Mesendoderm (in vitro differentiated cells): ENCODE measurements at regions not wholly inside any gene's neighbourhood (a gene's known extent, or its start where the extent isn't known, plus 50 kb on each side); places are given as distances from the start of the nearest gene placed in this dataset.

Source experiments
- DNase-seq: peaks from one replicate; pipeline ENCODE4 v3.0.0; 2013
- H2AK5ac ChIP-seq: 2 replicates; pipeline ENCODE4 v1.6.1; 2013; ENCODE audit warnings: low read length, inconsistent platforms
- H2BK120ac ChIP-seq: 2 replicates; pipeline ENCODE4 v1.6.1; 2013; ENCODE audit warnings: low read depth, mild to moderate bottlenecking, low read length, moderate library complexity, mixed read lengths
- H2BK15ac ChIP-seq: replicated peaks from 2 replicates; pipeline ENCODE4 v1.6.1; 2013; ENCODE audit warnings: low read depth, mild to moderate bottlenecking, moderate library complexity
- H2BK5ac ChIP-seq: 2 replicates; pipeline ENCODE4 v1.6.1; 2013; ENCODE audit warnings: low read length, inconsistent platforms
- H3K18ac ChIP-seq: 2 replicates; pipeline ENCODE4 v1.6.1; 2013; ENCODE audit warnings: mild to moderate bottlenecking, low read length, mixed read lengths
- H3K23ac ChIP-seq: one replicate; pipeline ENCODE4 v1.6.1; 2013; ENCODE audit warnings: low read length
- H3K27ac ChIP-seq: 2 replicates; pipeline ENCODE4 v1.5.1; 2013; ENCODE audit warnings: low read depth, mild to moderate bottlenecking, inconsistent platforms, low read length, moderate library complexity
- H3K27me3 ChIP-seq: 2 replicates; pipeline ENCODE4 v1.6.1; 2013; ENCODE audit warnings: low read length, control low read depth, mild to moderate bottlenecking, inconsistent platforms; ENCODE audit not compliant: insufficient read depth, poor library complexity
- H3K36me3 ChIP-seq: 2 replicates; pipeline ENCODE4 v1.6.1; 2013; ENCODE audit warnings: low read length, inconsistent platforms; ENCODE audit not compliant: control insufficient read depth, insufficient read depth
- H3K4ac ChIP-seq: one replicate; pipeline ENCODE4 v1.6.1; 2013; ENCODE audit warnings: low read depth, mild to moderate bottlenecking, low read length, moderate library complexity
- H3K4me1 ChIP-seq: 2 replicates; pipeline ENCODE4 v1.6.1; 2013; ENCODE audit warnings: low read depth, low read length, inconsistent platforms; ENCODE audit not compliant: control insufficient read depth
- H3K4me2 ChIP-seq: 2 replicates; pipeline ENCODE4 v1.6.1; 2013; ENCODE audit warnings: low read length
- H3K4me3 ChIP-seq: 2 replicates; pipeline ENCODE4 v1.5.1; 2013; ENCODE audit warnings: mild to moderate bottlenecking, low read length
- H3K56ac ChIP-seq: one replicate; pipeline ENCODE4 v1.6.1; 2013; ENCODE audit warnings: low read length
- H3K79me1 ChIP-seq: 2 replicates; pipeline ENCODE4 v1.6.1; 2013; ENCODE audit warnings: low read length, inconsistent platforms
- H3K79me2 ChIP-seq: 2 replicates; pipeline ENCODE4 v1.6.1; 2013; ENCODE audit warnings: mild to moderate bottlenecking, low read length; ENCODE audit not compliant: control insufficient read depth, insufficient read depth
- H3K9ac ChIP-seq: 2 replicates; pipeline ENCODE4 v1.6.1; 2013; ENCODE audit warnings: low read length, inconsistent platforms
- H4K5ac ChIP-seq: one replicate; pipeline ENCODE4 v1.6.1; 2013; ENCODE audit warnings: low read length
- H4K8ac ChIP-seq: one replicate; pipeline ENCODE4 v1.6.1; 2013; ENCODE audit warnings: low read depth, mild to moderate bottlenecking, control low read depth, low read length, moderate library complexity
- WGBS: extraction: QIAGEN DNeasy Blood & Tissue Kit; methylation state at CpG from one replicate; pipeline ENCODE4 v1.1.7; 2013; ENCODE audit warnings: low lambda C conversion rate, missing lambda C conversion rate; ENCODE audit not compliant: insufficient coverage; ENCODE audit errors: extremely low coverage; 5-methylcytosine and 5-hydroxymethylcytosine counted together

DNA sequence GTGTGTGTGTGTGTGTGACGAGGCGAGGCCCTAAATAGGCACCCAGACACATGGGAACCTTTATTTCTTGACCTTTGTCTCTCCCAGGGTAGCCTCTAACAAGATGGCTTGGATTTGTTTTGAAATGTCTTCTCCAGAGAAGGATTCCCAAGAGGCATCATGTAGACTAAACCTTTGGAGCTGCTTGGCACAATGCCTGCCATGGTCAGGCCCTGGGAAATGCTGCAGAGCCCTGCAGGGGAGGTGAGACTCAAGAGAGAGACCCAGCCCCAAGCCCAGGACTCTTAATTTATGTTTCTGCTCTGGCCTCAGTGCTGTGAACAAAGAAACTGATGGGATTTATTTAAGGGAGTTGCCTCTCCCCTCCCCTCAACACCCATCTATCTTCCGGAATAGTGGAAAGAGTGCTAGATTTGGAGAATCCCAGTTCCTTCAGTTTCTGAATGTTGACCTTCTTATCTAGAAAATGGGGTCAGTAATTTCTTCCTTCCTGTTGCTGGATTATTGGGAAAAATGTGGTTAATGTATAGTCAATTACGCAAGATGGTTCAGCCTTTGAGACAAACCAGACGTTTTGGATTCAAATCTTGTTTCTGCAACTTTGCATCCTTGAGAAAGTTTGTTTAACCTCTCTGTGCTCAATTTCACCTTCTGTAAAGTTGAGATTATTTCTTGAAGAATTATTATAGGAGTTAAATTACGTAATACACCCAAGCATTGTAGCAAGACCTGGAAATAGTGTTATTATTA, 434.8 kb downstream of the MAFB start:
- no peak overlapping the region for H3K27ac ChIP-seq
- H3K4me2 ChIP-seq: no peak overlapping the region
- H3K4me1 ChIP-seq: no peaks in the 10 kb centered on the region
- H3K4me3 ChIP-seq: no peak overlapping the region
- no peak overlapping the region for H2BK15ac ChIP-seq
- H3K79me1 ChIP-seq: no peaks in the 10 kb centered on the region
- H3K27me3 ChIP-seq: no peaks in the 10 kb centered on the region
- no CpG with 5 or more reads among the region's 6 CpGs for WGBS
- no peak for DNase-seq
- no peak overlapping the region for H4K5ac ChIP-seq
- no peak overlapping the region for H3K18ac ChIP-seq
- H2AK5ac ChIP-seq: no peak overlapping the region
- no peak overlapping the region for H3K56ac ChIP-seq
- H3K79me2 ChIP-seq: no peaks in the 10 kb centered on the region
- H2BK5ac ChIP-seq: no peak overlapping the region
- no peak overlapping the region for H3K9ac ChIP-seq
- H3K4ac ChIP-seq: no peak overlapping the region
- no peaks in the 10 kb centered on the region for H3K36me3 ChIP-seq
- no peak overlapping the region for H3K23ac ChIP-seq
- H2BK120ac ChIP-seq: no peak overlapping the region
- H4K8ac ChIP-seq: no peak overlapping the region

DNA sequence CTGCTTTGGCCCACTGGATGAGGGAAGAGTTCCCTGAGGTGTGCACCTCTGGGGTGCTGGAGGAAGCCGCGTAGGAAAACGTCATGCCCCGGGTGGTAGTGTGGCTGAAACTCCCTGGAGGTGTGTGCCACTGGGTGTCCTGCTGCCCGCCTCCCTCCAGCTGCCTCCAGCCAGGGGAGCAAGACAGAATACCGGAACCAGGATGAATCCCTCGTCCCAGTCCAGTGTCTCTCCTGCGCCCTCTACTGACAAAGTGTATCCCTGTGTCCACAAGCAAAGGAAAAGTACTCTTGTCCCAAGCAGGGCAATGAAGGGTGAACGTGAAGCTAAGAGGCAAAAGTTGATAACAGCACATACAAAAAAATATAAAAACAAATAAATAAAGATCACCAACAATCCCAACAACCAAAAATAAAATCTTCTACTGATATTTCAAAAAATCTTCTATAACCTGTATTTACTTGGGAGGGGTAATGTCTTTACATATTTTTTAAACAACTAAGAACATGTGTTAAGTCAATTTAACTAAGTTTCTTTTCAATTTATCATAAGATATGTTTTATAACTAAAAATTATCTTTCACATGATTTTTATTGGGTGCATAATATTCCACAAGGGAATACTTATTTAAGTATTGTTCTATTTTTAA, 437.6 kb downstream of the MAFB start:
- Histone ChIP-seq H3K27ac (no peak overlapping the region), H3K4me1 (no peaks in the 10 kb centered on the region), H2BK15ac (no peak overlapping the region), H3K79me2 (no peaks in the 10 kb centered on the region), H3K27me3 (no peaks in the 10 kb centered on the region), H3K4me2 (no peak overlapping the region), H2AK5ac (no peak overlapping the region), H3K4me3 (no peak overlapping the region), H4K8ac (no peak overlapping the region), H2BK120ac (no peak overlapping the region), H2BK5ac (no peak overlapping the region), H3K79me1 (no peaks in the 10 kb centered on the region), H3K9ac (no peak overlapping the region), H3K56ac (no peak overlapping the region), H3K18ac (no peak overlapping the region), H3K36me3 (no peaks in the 10 kb centered on the region), H4K5ac (no peak overlapping the region), H3K23ac (no peak overlapping the region), H3K4ac (no peak overlapping the region)
- peak; percentile 76 for DNase-seq
- WGBS: no CpG with 5 or more reads among the region's 9 CpGs

GRCh38 chr20:40249805-40250204, 439.2 kb downstream of the MAFB start:
- no peak overlapping the region for H3K27ac ChIP-seq
- no peak overlapping the region for H3K18ac ChIP-seq
- H3K36me3 ChIP-seq: no peaks in the 10 kb centered on the region
- H3K4ac ChIP-seq: no peak overlapping the region
- no peak overlapping the region for H3K9ac ChIP-seq
- DNase-seq: no peak
- no peak overlapping the region for H3K56ac ChIP-seq
- no peaks in the 10 kb centered on the region for H3K27me3 ChIP-seq
- no peak overlapping the region for H3K23ac ChIP-seq
- no peaks in the 10 kb centered on the region for H3K79me1 ChIP-seq
- no peak overlapping the region for H3K4me3 ChIP-seq
- no peak overlapping the region for H2BK5ac ChIP-seq
- no peak overlapping the region for H2BK15ac ChIP-seq
- no CpG with 5 or more reads among the region's 3 CpGs for WGBS
- H3K79me2 ChIP-seq: no peaks in the 10 kb centered on the region
- no peak overlapping the region for H4K5ac ChIP-seq
- no peak overlapping the region for H4K8ac ChIP-seq
- H3K4me2 ChIP-seq: no peak overlapping the region
- H3K4me1 ChIP-seq: no peaks in the 10 kb centered on the region
- no peak overlapping the region for H2AK5ac ChIP-seq
- no peak overlapping the region for H2BK120ac ChIP-seq

DNA sequence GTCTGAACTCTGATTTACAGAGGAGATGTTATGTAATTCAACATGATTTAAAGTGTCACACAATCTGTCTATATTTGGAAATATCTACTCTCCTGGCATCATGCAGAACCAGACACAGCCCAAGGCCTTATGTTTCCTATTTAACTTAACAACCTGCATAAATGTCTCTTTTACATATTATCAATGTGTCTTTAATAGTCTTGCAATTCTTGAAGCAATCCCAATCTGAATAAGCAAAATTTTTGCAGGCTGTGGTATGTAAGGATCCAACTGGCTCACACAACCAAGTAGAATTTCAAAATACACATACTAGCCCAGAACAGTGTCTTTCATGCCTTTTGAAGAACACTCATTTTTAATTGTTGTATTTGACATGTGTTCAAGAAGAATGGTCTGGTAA, 443.2 kb downstream of the MAFB start:
- H2BK5ac ChIP-seq: no peak overlapping the region
- H3K27ac ChIP-seq: no peak overlapping the region
- H3K4me3 ChIP-seq: no peak overlapping the region
- H3K4me2 ChIP-seq: no peak overlapping the region
- no peak overlapping the region for H3K4ac ChIP-seq
- H2AK5ac ChIP-seq: no peak overlapping the region
- H3K18ac ChIP-seq: no peak overlapping the region
- H4K8ac ChIP-seq: no peak overlapping the region
- no peaks in the 10 kb centered on the region for H3K27me3 ChIP-seq
- no peaks in the 10 kb centered on the region for H3K36me3 ChIP-seq
- no peaks in the 10 kb centered on the region for H3K79me1 ChIP-seq
- H3K23ac ChIP-seq: no peak overlapping the region
- no peak overlapping the region for H3K9ac ChIP-seq
- no peak overlapping the region for H4K5ac ChIP-seq
- no peak overlapping the region for H3K56ac ChIP-seq
- no peak overlapping the region for H2BK15ac ChIP-seq
- no peak overlapping the region for H2BK120ac ChIP-seq
- no peaks in the 10 kb centered on the region for H3K79me2 ChIP-seq
- no peak for DNase-seq
- no peaks in the 10 kb centered on the region for H3K4me1 ChIP-seq

DNA sequence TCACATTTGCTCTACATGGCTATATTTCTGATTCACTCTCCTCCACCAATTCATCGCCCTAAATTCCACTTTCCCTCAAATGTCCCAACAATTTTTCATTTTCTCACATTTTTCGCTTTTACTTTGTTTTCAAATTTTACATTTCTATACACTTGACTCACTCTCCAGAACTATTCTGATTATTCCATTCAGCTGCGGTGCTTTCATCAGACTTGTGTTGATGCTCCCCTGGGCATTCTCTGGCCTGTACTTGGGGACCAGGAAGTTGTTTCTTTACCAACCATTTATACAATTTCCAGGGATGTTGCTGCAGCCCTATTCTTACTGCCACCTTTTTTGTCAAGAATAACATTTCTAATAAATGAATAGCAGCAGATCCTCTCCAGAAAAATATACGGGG, 444.8 kb downstream of the MAFB start:
- no peaks in the 10 kb centered on the region for H3K4me1 ChIP-seq
- no peak overlapping the region for H4K8ac ChIP-seq
- H2BK15ac ChIP-seq: no peak overlapping the region
- no peak overlapping the region for H3K4ac ChIP-seq
- H3K27me3 ChIP-seq: no peaks in the 10 kb centered on the region
- H3K4me2 ChIP-seq: no peak overlapping the region
- no peak overlapping the region for H3K27ac ChIP-seq
- no peak overlapping the region for H2BK120ac ChIP-seq
- no peak overlapping the region for H3K23ac ChIP-seq
- no peak overlapping the region for H3K9ac ChIP-seq
- H3K79me2 ChIP-seq: no peaks in the 10 kb centered on the region
- H2AK5ac ChIP-seq: no peak overlapping the region
- no peak overlapping the region for H3K18ac ChIP-seq
- WGBS: 100% methylated on average over 2 of the region's 4 CpGs
- no peaks in the 10 kb centered on the region for H3K79me1 ChIP-seq
- H3K36me3 ChIP-seq: no peaks in the 10 kb centered on the region
- H3K4me3 ChIP-seq: no peak overlapping the region
- H4K5ac ChIP-seq: no peak overlapping the region
- H2BK5ac ChIP-seq: no peak overlapping the region
- DNase-seq: no peak
- H3K56ac ChIP-seq: no peak overlapping the region
